RWPE1 (cell line): ENCODE measurements at regions not wholly inside any gene's neighbourhood (a gene's known extent, or its start where the extent isn't known, plus 50 kb on each side); places are given as distances from the start of the nearest gene placed in this dataset.

ENCODE experiments used
- CTCF ChIA-PET: fragments of 350-600 bp; sonication (Branson Sonifier 250); formaldehyde crosslinking; extraction: SDS; loops from one replicate; lab custom pipeline; 2021; lab: Yijun Ruan, JAX
- POLR2A ChIA-PET: fragments of 400-600 bp; formaldehyde crosslinking; extraction: SDS; loops from one replicate; lab custom pipeline; 2020; ENCODE audit warnings: antibody characterized with exemption; ENCODE audit not compliant: low non-redundant PET; lab: Yijun Ruan, JAX
- DNase-seq: peaks from one replicate; pipeline ENCODE4 v3.0.0; 2012; ENCODE audit warnings: low spot score
- H3K27ac ChIP-seq: fragments of 450-650 bp; 2 replicates; pipeline ENCODE4 v1.5.1; 2017
- CTCF ChIP-seq: fragments of 450-650 bp; conservative IDR thresholded peaks from 2 replicates; pipeline ENCODE4 v1.5.1; 2017; ENCODE audit warnings: low read depth, mild to moderate bottlenecking

GRCh38 chr2:107168141-107168540, 282.2 kb upstream of the ST6GAL2 start:
- DNase-seq: no peak
- no peak for TF ChIP-seq CTCF
- no peak overlapping the region for H3K27ac ChIP-seq
- ChIA-PET CTCF (no interaction called here), POLR2A (no interaction called here)

- POLR2A ChIA-PET: no interaction called here
- no peak for TF ChIP-seq CTCF
- DNase-seq: no peak
- CTCF ChIA-PET: no interaction called here
- no peak overlapping the region for H3K27ac ChIP-seq
Observed at GRCh38 chr2:107174171-107174570, 288.2 kb upstream of the ST6GAL2 start.

- DNase-seq: no peak
- ChIA-PET POLR2A (no interaction called here), CTCF (no interaction called here)
- no peak for TF ChIP-seq CTCF
- no peak overlapping the region for H3K27ac ChIP-seq
Observed at GRCh38 chr2:107182981-107183380, 297.0 kb upstream of the ST6GAL2 start.

- CTCF ChIA-PET: no interaction called here
- no peak for DNase-seq
- no peak overlapping the region for H3K27ac ChIP-seq
- POLR2A ChIA-PET: no interaction called here
- no peak for TF ChIP-seq CTCF
Observed at GRCh38 chr2:107187870-107188269, 301.9 kb upstream of the ST6GAL2 start.

- no peak overlapping the region for H3K27ac ChIP-seq
- ChIA-PET CTCF (interaction anchor here (0.6 kb wide), 1 partner anchor 109 kb away, joined by 4 read pairs; no protein-coding TSS in a partner anchor), POLR2A (no interaction called here)
- no peak for DNase-seq
- no peak for TF ChIP-seq CTCF
Observed at GRCh38 chr2:107195631-107196030, 309.7 kb upstream of the ST6GAL2 start.

- POLR2A ChIA-PET: no interaction called here
- CTCF ChIA-PET: interaction anchor here (0.6 kb wide), 1 partner anchor 288 kb away, joined by 3 read pairs; no protein-coding TSS in a partner anchor
Observed at GRCh38 chr2:107197594-107198294, 311.8 kb upstream of the ST6GAL2 start.

More at GRCh38 chr2:107197594-107198294, 311.8 kb upstream of the ST6GAL2 start:
- DNase-seq: no peak
- no peak overlapping the region for H3K27ac ChIP-seq
- no peak for TF ChIP-seq CTCF
